Head of caudate nucleus (tissue), 42 donors: ENCODE measurements at regions not wholly inside any gene's neighbourhood (a gene's known extent, or its start where the extent isn't known, plus 50 kb on each side); places are given as distances from the start of the nearest gene placed in this dataset.
"Not testable (repeated sequence)": the region's sequence is repeated elsewhere in the genome, so short reads cannot be mapped to it uniquely, and the experiment has no call there.

Experiments
- DNase-seq, 42 donors: peaks; one replicate each; pipeline versions ENCODE4 v3.0.0 to v3.0.0-alpha.2; 2020 to 2021; ENCODE audit warnings: mixed read lengths in 7 of 42
- intact Hi-C: fragments of 100-400 bp; cut with DNase I; formaldehyde crosslinking; loops from one replicate; pipeline ENCODE4 v1.15.0; 2022

DNA sequence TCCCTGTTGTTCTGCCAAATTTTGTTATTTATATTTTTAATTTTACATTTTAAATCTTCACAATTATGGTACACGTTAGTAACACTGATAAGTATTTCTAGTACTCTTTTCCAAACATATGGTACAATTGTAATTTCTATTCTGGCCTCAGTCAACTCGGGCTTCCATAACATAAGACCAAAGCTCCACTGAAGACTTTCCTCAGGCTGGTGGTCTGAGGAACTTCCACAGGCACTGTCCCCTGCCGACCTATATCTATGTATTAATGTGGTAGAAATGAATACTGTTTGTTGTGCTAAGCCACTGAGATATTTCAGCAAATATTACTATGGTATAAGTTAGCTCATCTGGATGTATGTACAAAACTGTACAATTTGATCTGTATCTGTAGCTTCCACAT, 407.6 kb upstream of the ZNF804A start:
- no peak for DNase-seq
- intact Hi-C loops = no loop called here

DNA sequence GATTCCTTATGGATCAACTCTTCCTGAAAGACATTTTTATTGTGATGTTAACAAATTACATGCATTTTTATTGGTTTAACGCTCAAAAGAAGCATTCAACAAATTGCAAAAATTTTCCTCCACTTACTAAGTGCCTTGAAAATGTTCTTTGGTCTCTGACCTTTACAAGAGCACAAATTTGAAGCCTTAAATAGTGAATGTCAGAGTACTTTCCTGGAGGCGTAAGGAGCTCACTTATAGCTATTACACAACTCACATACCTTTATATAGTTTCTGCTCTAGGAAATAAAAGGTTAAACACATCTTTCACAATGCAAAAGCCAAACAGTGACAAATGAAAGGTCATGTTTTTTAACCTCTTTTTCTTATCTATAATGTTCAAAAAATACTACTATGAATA, 405.7 kb upstream of the ZNF804A start:
- intact Hi-C loops = no loop called here
- no peak for DNase-seq

DNA sequence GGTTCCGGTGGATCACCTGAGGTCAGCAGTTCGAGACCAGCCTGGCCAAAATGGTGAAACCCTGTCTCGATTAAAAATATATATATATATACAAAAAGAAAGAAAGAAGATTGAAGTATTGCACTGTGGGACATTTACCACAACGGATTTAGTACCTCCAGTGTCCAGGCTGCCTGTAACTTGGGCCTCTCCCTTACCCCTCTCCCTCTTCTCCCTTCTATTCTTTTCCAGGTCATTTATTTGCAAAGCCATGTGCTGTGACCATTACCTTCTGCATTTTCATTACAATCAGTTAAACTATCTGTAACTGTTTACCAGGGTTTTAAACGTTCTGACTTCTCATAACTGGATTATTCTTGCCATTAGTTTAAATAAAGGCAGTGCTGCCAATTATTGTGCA, 400.9 kb upstream of the ZNF804A start:
- intact Hi-C loops = no loop called here
- no peak for DNase-seq

DNA sequence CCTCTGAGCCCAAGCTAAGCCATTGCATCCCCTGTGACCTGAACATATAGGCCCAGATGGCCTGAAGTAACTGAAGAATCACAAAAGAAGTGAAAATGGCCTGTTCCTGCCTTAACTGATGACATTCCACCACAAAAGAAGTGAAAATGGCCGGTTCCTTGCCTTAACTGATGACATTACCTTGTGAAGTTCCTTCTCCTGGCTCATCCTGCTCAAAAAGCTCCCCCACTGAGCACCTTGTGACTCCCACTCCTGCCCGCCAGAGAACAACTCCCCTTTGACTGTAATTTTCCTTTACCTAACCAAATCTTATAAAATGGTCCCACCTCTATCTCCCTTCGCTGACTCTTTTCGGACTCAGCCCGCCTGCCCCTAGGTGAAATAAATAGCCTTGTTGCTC, 399.5 kb upstream of the ZNF804A start:
- DNase-seq, intact Hi-C loops: not testable (repeated sequence)

DNA sequence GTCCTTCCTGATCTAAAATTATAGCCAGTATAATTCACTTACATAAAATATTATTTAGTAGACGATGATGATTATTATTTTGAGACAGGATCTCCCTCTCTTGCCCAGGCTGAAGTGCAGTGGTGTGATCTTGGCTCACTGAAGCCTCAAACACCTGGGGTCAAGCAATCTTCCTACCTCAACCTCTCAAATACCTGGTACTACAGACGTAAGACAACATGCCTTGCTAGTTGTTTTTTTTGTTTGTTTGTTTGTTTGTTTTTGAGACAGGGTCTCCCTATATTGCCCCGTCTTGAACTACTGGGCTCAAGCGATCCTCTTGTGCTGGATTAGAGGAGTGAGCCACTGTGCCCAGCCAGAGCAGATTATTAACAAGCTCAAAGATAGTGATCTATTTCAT, 399.1 kb upstream of the ZNF804A start:
- intact Hi-C loops = no loop called here

DNA sequence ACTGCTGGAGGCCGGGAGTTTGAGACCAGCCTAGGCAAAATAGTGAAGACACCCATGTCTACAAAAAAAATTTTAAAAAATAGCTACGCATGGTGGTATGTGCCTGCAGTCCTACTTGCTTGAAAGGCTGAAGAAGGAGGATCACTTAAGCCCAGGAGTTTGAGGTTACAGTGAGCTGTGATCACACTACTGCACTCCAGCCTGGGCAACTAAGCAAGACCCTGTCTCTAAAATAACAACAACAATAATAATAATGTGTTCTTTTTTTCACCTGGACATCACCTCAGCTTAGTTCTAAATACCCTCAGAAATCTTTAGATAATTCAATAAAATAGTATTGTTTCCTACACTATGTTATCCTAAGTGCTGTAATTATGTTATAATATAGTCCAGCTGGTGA, 397.1 kb upstream of the ZNF804A start:
- intact Hi-C loops = no loop called here
- DNase-seq = no peak

More for the DNA sequence above, 399.1 kb upstream of the ZNF804A start:
- DNase-seq = no peak

DNA sequence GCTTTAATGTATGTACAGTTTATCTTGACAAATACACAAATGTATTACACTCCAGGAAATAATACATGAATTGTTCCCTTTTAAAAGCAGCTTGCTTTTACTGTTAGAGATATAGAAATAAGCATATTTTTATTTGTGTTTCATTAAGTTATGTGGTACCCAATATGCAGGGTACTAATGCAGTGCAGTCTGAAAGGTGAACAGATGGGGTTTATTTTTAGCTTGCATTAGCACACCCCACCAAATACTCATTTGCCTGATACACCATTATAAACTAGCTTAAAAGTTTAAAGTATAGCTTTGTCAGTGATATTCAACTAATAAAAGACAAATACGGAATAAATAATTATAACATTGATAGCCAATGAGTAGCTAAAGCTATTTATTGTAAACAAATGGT, 394.7 kb upstream of the ZNF804A start:
- DNase-seq = no peak
- intact Hi-C loops = no loop called here

DNA sequence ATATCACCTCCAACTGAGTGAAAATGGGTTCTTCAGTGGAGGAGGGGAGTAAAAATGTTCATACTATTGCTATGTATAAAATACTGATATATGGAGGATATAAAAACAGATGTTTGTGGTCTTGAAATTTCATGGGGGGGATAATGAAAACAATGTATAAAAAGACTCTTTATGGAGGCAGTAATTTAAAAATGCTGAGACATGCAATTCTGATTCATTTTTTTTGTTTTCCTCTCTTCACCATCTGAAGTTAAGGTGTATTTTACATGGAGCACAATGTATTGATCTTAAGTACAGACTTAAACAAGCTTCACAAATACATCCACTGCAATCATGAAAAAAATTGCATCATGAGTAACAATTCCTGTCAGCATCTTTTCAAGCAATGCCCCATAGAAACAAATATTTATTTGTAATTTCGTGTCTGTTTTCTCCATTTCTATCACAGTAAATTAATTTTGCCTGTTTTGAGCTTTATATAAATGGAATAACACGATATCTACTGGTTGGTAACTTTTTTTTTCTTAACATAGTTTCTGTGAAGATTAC, 393.2 kb upstream of the ZNF804A start:
- no peak for DNase-seq
- intact Hi-C loops = no loop called here

DNA sequence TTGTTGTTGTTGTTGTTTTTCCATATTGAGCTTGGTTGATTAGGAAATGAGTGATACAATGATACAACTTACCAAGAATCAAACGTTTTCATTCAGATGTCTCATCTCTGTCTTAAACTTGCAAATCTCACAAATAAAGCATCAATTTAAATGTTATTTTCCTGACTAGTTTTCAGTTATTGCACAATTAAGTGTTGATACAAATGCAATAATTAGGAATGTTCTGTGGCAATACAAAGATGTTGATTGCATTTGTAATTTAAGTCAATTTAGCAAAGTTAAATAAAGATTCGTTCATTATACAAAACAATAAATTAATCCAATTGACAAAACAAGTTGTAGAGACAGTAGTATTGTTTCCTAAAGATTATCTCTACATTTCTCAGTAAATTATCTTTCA, 392.3 kb upstream of the ZNF804A start:
- intact Hi-C loops = no loop called here
- no peak for DNase-seq

DNA sequence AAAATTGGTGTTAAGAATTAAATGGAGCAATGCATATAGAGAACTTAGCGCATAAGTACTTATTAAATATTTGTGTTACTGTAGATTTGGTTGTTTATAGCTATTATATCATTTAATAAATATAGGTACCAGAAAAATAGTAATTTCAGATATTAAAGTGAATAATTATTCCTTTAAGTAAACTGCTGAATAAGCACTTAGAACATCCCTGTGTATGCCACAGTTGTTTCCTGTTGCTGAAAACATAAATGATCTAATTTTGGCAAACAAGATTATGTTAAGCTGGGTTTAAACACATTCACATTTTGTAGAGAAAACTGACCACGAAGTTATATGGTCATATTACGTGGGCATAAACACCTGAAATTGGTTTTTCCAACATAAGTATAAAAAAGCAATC, 388.0 kb upstream of the ZNF804A start:
- DNase-seq = no peak
- intact Hi-C loops = no loop called here

DNA sequence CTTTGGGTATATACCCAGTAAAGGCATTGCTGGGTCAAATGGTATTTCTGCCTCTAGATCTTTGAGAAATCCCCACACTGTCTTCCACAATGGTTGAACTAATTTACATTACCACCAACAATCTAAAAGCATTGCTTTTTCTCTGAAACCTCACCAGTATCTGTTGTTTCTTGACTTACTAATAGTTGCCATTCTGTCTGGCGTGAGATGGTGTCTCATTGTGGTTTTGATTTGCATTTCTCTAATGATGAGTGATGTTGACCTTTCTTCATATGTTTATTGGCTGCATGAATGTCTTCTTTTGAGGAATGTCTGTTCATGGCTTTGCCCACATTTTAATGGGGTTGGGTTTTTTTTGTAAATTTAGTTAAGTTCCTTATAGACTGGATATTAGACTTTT, 382.6 kb upstream of the ZNF804A start:
- intact Hi-C loops = no loop called here
- no peak for DNase-seq

DNA sequence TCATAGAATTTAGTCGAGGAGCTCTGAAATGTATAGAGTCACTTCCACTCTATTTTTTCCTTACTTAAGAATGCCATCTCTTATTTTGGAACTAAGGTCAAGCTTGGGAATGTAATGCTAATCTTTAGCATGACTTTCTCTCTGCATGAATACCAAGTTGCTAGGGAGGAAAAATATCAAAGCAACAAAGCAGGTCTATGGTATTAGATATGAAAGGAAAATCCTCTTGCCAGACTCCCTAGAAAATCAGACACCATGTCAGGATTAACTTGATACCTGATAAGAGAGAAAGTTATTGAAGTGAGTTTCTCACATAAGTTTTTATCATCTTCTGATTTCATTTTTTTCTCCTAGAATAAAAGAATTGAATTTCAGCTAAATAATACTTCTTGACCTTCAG, 341.7 kb upstream of the ZNF804A start:
- intact Hi-C loops = no loop called here
- no peak for DNase-seq

DNA sequence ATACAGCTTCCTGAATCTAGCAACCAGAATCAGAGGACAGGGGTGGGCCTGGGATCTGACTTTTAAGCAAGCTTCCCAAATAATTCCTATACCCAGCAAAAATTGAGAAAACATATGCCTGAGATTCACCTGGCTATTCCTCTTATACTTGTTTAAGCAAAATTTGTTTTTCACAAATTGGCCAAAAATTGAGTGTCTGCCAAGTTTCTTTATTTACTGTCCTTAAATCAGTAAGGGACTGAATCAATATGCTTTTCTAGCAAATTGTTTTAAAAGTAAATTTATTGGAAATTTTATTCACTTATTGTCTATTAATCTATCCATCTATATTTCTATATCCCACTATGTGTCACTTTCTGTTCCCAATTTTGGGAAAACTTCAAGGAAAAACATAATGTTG, 337.0 kb upstream of the ZNF804A start:
- intact Hi-C loops = no loop called here
- no peak for DNase-seq

DNA sequence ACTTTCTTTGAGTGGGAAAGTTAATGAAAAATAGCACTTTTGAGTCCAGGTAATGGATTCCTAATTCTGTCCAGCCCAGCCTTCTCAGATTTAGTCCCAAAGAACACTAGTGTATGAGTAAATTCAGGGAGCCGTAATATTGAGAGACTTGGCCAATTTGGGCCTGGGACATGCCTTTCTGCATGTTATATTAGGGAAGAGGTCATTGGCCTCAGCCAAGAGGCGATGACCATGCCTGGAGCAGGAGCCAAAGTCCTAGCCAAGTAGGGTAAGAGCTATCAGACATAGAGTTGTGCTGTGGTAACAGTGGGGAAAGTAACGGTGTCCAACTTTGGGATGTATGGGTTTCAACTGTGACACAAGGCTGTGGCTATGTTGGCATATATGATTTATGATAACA, 336.5 kb upstream of the ZNF804A start:
- DNase-seq = no peak
- intact Hi-C loops = no loop called here

DNA sequence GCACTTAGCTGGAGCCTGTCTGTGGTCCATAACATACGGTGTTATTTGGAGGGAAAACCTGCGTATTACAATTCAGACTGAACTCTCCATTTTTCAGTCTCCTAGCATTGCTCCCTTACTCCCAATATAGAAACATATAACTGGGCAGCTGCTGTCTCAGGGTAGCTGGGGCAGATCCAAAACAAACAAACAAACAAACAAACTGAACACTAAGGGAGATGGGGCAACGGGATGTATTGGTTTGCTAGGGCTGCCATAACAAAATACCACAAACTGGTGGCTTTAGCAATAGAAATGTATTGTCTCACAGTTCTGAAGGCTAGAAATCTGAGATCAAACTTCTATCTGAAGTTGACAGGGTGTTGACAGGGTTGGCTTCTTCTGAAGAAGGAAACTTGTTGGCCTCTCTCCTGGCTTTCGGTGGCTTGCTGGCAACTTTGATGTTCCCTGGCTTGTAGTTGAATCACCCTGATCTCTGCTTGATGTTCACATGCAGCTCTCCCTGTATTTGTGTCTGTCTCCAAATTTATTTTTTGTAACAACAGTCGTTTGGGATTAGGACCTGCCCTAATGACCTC, 329.3 kb upstream of the ZNF804A start:
- DNase-seq = no peak
- intact Hi-C loops = no loop called here

DNA sequence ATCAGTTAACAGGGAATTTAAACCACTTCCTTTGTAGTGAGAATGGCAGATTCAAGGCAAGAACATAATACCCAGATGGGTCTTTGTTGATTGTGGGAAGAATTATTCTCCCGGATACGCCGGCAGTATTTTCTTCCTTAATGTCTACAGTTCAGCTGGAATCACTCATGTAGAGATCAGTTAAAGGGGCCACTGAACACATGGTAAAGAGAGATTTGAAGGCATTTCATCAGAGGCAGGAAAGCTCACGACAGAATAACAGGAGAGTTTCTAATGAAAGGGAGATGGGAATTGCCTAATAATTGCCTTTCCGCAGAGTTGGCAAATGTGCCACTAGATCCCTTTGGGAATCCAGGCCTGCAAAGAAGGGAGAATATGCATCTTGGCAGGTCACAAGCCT, 327.7 kb upstream of the ZNF804A start:
- DNase-seq = no peak
- intact Hi-C loops = no loop called here

DNA sequence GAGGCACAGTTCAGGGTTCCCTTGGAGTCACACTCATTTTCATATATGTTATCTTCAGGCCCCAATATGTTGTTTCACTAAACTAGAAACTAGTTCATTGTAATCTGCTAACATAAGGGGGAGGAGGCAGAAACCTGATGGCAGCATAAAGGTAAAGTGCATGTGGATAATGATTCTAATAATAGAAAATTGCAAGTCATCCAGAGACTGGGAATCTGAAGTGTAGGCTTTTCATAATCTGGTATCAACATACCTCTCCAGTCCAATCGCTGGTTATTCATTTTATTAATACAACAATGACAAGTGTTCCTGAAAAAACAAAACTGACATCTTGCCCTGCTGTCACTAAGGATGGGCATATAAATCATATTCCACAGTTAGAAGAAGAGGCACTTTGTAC, 326.3 kb upstream of the ZNF804A start:
- intact Hi-C loops = no loop called here
- DNase-seq = no peak

DNA sequence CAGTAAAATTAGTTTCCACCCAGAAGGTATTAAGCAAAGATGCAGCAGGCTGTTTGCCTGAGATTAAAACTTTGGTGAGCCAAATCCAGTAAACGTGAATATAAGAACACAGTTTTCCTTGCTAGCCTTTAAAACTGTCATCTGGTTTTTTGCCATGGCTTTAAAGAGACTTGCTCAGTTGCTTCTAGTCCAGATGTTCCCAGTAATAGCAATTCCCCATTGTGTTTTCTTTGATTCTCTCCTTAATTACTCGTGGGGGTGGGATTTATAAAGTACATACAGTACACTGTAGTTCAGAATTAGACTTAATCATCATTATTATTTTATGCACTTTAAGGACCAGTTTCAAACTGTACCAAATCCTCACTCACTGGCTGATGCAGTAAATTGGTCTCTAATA, 303.5 kb upstream of the ZNF804A start:
- intact Hi-C loops = no loop called here
- no peak for DNase-seq

DNA sequence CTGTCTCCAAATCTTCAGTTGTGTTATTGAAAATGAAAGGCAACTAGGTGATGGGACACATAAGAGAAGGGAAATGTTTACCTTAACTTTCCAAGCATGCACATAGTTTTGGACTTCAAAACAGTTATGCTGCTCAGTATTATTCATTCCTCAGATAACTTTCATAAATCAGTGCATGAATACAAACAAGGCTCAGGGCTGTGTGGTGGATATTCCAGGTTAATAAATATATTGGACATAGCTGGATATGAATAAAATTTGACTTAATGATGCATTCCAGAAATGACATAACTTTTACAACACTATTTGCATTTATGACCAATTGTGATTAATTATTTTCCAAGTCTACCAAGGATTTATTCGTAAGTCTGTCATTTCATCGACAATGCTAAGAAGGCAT, 301.2 kb upstream of the ZNF804A start:
- intact Hi-C loops = no loop called here
- DNase-seq = no peak

DNA sequence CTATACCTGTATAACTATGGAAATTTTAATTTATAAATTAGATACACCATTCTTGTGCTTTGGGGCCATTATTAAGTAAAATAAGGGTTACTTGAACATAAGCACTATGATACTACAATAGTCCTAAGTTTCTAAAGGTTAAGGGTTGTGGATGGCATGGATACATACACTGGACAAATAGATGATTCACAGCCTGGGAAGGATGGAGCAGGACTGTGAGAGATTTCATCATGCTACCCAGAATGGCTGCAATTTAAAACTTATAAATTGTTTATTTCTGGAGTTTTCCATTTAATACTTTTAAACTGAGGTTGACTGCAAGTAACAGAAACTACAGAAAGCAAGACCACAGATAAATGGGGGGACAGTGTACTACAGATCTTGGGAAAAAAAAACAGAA, 295.8 kb upstream of the ZNF804A start:
- DNase-seq = no peak
- intact Hi-C loops = no loop called here

DNA sequence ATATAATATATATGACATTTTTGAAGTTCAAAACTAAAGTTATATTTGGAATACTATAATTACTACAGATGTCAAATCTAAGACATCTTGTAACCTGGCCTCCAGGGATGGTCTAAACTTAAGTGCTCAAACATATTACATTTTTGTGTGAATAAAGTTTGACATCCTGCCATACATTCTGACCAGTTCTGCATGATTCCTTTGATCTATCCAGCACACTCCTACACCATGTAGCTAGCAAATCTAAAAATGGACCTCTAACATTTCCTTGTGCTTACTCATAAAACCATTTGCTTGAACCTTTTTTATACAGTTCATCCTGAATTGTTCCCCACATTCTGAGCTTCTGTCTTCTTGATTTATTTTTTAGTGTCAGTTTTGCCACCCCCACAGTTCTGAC, 294.3 kb upstream of the ZNF804A start:
- no peak for DNase-seq
- intact Hi-C loops = no loop called here

DNA sequence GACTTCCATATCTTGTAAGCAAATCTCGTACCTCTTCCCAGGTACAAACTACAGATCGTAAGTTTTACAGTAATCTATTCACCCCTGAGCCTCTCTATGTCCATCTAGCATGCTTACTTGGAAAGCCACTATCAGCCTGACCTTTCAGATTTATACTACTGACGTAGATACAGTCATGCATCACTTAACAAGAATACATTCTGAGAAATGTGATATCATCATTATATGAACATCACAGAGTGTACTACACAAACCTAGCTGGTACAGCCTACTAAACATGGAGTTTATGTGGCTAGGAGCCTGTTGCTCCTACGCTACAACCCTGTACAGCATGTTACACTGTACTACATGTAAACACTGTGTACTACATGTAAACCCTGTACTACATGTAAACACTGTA, 293.2 kb upstream of the ZNF804A start:
- intact Hi-C loops = no loop called here

More for the DNA sequence above, 293.2 kb upstream of the ZNF804A start:
- DNase-seq = no peak
